ENCODE measurements at regions not wholly inside any gene's neighbourhood (a gene's known extent, or its start where the extent isn't known, plus 50 kb on each side); places are given as distances from the start of the nearest gene placed in this dataset.

- DNase-seq (ENCODE audit: low read depth) = no peak
- no peak overlapping the region for H3K4me3 ChIP-seq (ENCODE audit: low read length)
- TF ChIP-seq, protein P1, sequence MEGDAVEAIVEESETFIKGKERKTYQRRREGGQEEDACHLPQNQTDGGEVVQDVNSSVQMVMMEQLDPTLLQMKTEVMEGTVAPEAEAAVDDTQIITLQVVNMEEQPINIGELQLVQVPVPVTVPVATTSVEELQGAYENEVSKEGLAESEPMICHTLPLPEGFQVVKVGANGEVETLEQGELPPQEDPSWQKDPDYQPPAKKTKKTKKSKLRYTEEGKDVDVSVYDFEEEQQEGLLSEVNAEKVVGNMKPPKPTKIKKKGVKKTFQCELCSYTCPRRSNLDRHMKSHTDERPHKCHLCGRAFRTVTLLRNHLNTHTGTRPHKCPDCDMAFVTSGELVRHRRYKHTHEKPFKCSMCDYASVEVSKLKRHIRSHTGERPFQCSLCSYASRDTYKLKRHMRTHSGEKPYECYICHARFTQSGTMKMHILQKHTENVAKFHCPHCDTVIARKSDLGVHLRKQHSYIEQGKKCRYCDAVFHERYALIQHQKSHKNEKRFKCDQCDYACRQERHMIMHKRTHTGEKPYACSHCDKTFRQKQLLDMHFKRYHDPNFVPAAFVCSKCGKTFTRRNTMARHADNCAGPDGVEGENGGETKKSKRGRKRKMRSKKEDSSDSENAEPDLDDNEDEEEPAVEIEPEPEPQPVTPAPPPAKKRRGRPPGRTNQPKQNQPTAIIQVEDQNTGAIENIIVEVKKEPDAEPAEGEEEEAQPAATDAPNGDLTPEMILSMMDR (conservative IDR thresholded peaks at IDR 0.05; ENCODE audit: low read depth, low read length) = no peak
These were observed 162.2 kb downstream of the C1orf94 start for GRCh38 chr1:34338871-34339270.

- no peak for DNase-seq (ENCODE audit: low read depth)
- TF ChIP-seq, protein P1 (conservative IDR thresholded peaks at IDR 0.05; ENCODE audit: low read depth, low read length) = no peak
These were observed 165.2 kb downstream of the C1orf94 start for GRCh38 chr1:34341896-34342295.

DNA sequence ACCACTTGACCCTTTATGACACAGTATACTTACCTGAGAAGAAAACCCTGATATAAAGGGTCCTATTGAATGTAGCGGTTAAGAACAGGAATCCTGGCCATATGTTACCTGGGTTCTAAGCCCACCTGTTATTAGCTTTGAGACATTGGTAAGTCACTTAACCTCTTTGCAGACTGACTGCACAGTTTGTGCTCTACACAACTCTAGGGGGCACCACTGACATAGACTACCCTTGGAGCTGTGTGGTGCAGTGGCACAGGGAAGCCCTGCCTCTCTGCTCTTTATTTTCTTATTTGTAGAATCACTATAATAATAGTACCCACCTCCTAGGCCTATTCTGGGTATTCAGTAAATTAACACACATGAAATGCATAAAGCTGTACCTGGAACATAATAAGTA lies 165.6 kb downstream of the C1orf94 start:
- no peak overlapping the region for H3K4me3 ChIP-seq (ENCODE audit: low read length)
- TF ChIP-seq, protein P1 (conservative IDR thresholded peaks at IDR 0.05; ENCODE audit: low read depth, low read length) = no peak
- no peak for DNase-seq (ENCODE audit: low read depth)

More at GRCh38 chr1:34341896-34342295, 165.2 kb downstream of the C1orf94 start:
- no peak overlapping the region for H3K4me3 ChIP-seq (ENCODE audit: low read length)

DNA sequence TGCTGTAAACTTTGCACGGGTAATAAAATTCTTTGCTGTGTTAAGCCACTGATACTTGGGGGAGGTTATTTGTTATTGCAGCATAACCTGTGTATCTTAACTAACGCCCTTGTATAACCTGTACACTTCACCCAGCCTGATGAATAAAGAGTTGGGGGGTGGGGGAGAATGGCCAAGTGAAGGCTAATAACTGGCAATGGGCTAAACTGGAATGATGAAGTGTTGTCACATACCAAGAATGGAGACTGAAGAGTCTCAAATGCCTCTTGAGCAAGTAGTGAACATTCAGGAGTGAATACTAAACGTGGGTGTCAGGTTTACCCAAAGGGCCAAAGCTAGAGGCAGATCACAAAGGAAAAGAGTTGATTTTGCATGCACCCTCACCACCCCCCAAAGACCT lies 169.4 kb downstream of the C1orf94 start:
- TF ChIP-seq, protein P1 (conservative IDR thresholded peaks at IDR 0.05; ENCODE audit: low read depth, low read length) = no peak
- H3K4me3 ChIP-seq (ENCODE audit: low read length) = no peak overlapping the region
- DNase-seq (ENCODE audit: low read depth) = no peak

GRCh38 chr1:34353409-34353808 lies 176.7 kb downstream of the C1orf94 start:
- TF ChIP-seq, protein P1 (conservative IDR thresholded peaks at IDR 0.05; ENCODE audit: low read depth, low read length) = no peak
- no peak overlapping the region for H3K4me3 ChIP-seq (ENCODE audit: low read length)
- no peak for DNase-seq (ENCODE audit: low read depth)

DNA sequence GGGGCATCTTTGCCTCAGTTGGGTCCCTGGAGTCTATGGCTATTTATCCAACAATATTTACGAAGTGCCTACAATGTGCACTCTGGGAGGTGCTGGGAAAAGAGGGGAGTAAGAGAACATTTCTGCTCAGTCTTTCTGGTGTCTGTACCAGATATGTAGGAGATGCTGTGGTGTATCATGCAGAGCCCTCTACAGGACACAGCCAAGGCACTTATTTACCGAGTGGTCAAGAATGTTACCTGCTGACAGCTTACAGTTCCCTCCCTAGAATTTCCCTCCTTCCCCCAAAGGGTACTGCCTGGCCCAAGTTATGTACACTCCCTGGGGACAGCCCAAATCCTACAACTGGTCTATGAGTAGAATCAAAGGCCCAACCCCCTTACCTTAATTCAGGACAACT lies 177.7 kb downstream of the C1orf94 start:
- TF ChIP-seq, protein P1 (conservative IDR thresholded peaks at IDR 0.05; ENCODE audit: low read depth, low read length) = no peak
- DNase-seq (ENCODE audit: low read depth) = no peak
- no peak overlapping the region for H3K4me3 ChIP-seq (ENCODE audit: low read length)

GRCh38 chr1:34356853-34357252 lies 180.1 kb downstream of the C1orf94 start:
- no peak for DNase-seq (ENCODE audit: low read depth)
- no peak overlapping the region for H3K4me3 ChIP-seq (ENCODE audit: low read length)
- TF ChIP-seq, protein P1 (conservative IDR thresholded peaks at IDR 0.05; ENCODE audit: low read depth, low read length) = no peak
